Large intestine (tissue), 3 donors: ENCODE measurements at regions not wholly inside any gene's neighbourhood (a gene's known extent, or its start where the extent isn't known, plus 50 kb on each side); places are given as distances from the start of the nearest gene placed in this dataset.

Experiments
- DNase-seq, 2 donors: peaks; one replicate each; pipeline versions ENCODE4 v3.0.0 to v3.0.0-alpha.2; 2013
- H3K27ac ChIP-seq: one replicate; pipeline ENCODE4 v1.5.1; 2013; ENCODE audit warnings: low read length
- H3K27me3 ChIP-seq: 2 replicates; pipeline ENCODE4 v1.6.1; 2013; ENCODE audit warnings: low read length; ENCODE audit not compliant: control insufficient read depth, insufficient read depth
- H3K36me3 ChIP-seq: 2 replicates; pipeline ENCODE4 v1.6.1; 2013; ENCODE audit warnings: low read length; ENCODE audit not compliant: control insufficient read depth, insufficient read depth
- H3K4me1 ChIP-seq: one replicate; pipeline ENCODE4 v1.6.1; 2013; ENCODE audit warnings: low read length; ENCODE audit not compliant: control insufficient read depth, insufficient read depth
- H3K4me3 ChIP-seq: one replicate; pipeline ENCODE4 v1.5.1; 2013; ENCODE audit warnings: low read length
- H3K9me3 ChIP-seq: one replicate; pipeline ENCODE4 v1.6.1; 2013; ENCODE audit warnings: mild to moderate bottlenecking, low read depth, low read length, moderate library complexity; ENCODE audit not compliant: control insufficient read depth
- WGBS: methylation state at CpG from one replicate; pipeline ENCODE4 v1.1.5; 2013; ENCODE audit warnings: low lambda C conversion rate; ENCODE audit not compliant: insufficient coverage; 5-methylcytosine and 5-hydroxymethylcytosine counted together

GRCh38 chr22:48453171-48453570 is 1374.5 kb downstream of the BRD1 start:
- Histone ChIP-seq H3K36me3 (no peaks in the 10 kb centered on the region), H3K27me3 (peaks cover 2% of the 10 kb centered on the region), H3K27ac (no peak overlapping the region), H3K9me3 (no peaks in the 10 kb centered on the region), H3K4me1 (no peaks in the 10 kb centered on the region), H3K4me3 (no peak overlapping the region)
- no CpG with 5 or more reads among the region's 7 CpGs for WGBS
- DNase-seq = peak in 1 of 2 donors; percentile 9

GRCh38 chr22:48452766-48453165 is 1374.9 kb downstream of the BRD1 start:
- no peak overlapping the region for H3K4me3 ChIP-seq
- no peaks in the 10 kb centered on the region for H3K4me1 ChIP-seq
- no peaks in the 10 kb centered on the region for H3K36me3 ChIP-seq
- no peaks in the 10 kb centered on the region for H3K9me3 ChIP-seq
- no peak overlapping the region for H3K27ac ChIP-seq
- 70% methylated on average over 3 of the region's 10 CpGs for WGBS
- no peak for DNase-seq
- peaks cover 2% of the 10 kb centered on the region for H3K27me3 ChIP-seq

- Histone ChIP-seq H3K4me3 (no peak overlapping the region), H3K9me3 (no peaks in the 10 kb centered on the region), H3K27me3 (peaks cover 2% of the 10 kb centered on the region), H3K36me3 (no peaks in the 10 kb centered on the region), H3K4me1 (no peaks in the 10 kb centered on the region), H3K27ac (no peak overlapping the region)
- no peak for DNase-seq
- no CpG with 5 or more reads among the region's 11 CpGs for WGBS
Measured at GRCh38 chr22:48451891-48452290, 1375.8 kb downstream of the BRD1 start.

GRCh38 chr22:48450188-48450825 is 1377.4 kb downstream of the BRD1 start:
- H3K27me3 ChIP-seq = peaks cover 2% of the 10 kb centered on the region
- no peak overlapping the region for H3K27ac ChIP-seq
- no peak overlapping the region for H3K4me3 ChIP-seq
- no peak for DNase-seq
- no peaks in the 10 kb centered on the region for H3K9me3 ChIP-seq
- no CpG with 5 or more reads among the region's 13 CpGs for WGBS
- no peaks in the 10 kb centered on the region for H3K36me3 ChIP-seq
- no peaks in the 10 kb centered on the region for H3K4me1 ChIP-seq

GRCh38 chr22:48449466-48450187 is 1378.0 kb downstream of the BRD1 start:
- no peak for DNase-seq
- Histone ChIP-seq H3K9me3 (no peaks in the 10 kb centered on the region), H3K4me1 (no peaks in the 10 kb centered on the region), H3K4me3 (no peak overlapping the region), H3K27me3 (peaks cover 3% of the 10 kb centered on the region), H3K27ac (no peak overlapping the region), H3K36me3 (no peaks in the 10 kb centered on the region)
- no CpG with 5 or more reads among the region's 15 CpGs for WGBS

- no peak for DNase-seq
- no peak overlapping the region for H3K4me3 ChIP-seq
- H3K36me3 ChIP-seq = no peaks in the 10 kb centered on the region
- H3K27ac ChIP-seq = no peak overlapping the region
- H3K4me1 ChIP-seq = no peaks in the 10 kb centered on the region
- H3K9me3 ChIP-seq = no peaks in the 10 kb centered on the region
- peaks cover 6% of the 10 kb centered on the region for H3K27me3 ChIP-seq
- no CpG with 5 or more reads among the region's 7 CpGs for WGBS
Measured at GRCh38 chr22:48448821-48449220, 1378.9 kb downstream of the BRD1 start.

GRCh38 chr22:48445113-48445827 is 1382.4 kb downstream of the BRD1 start:
- no peaks in the 10 kb centered on the region for H3K4me1 ChIP-seq
- no peaks in the 10 kb centered on the region for H3K9me3 ChIP-seq
- no peak for DNase-seq
- H3K27me3 ChIP-seq = peaks cover 4% of the 10 kb centered on the region
- 100% methylated on average over 1 of the region's 17 CpGs for WGBS
- H3K27ac ChIP-seq = no peak overlapping the region
- H3K36me3 ChIP-seq = no peaks in the 10 kb centered on the region
- H3K4me3 ChIP-seq = no peak overlapping the region

- Histone ChIP-seq H3K36me3 (no peaks in the 10 kb centered on the region), H3K4me1 (no peaks in the 10 kb centered on the region), H3K27ac (no peak overlapping the region), H3K9me3 (no peaks in the 10 kb centered on the region), H3K4me3 (no peak overlapping the region), H3K27me3 (peaks cover 4% of the 10 kb centered on the region)
- DNase-seq = no peak
- WGBS = no CpG with 5 or more reads among the region's 19 CpGs
Measured at GRCh38 chr22:48444320-48445112, 1383.2 kb downstream of the BRD1 start.

- WGBS = 60% methylated on average over 1 of the region's 4 CpGs
- no peaks in the 10 kb centered on the region for H3K36me3 ChIP-seq
- no peaks in the 10 kb centered on the region for H3K4me1 ChIP-seq
- H3K4me3 ChIP-seq = no peak overlapping the region
- H3K27ac ChIP-seq = no peak overlapping the region
- peaks cover 6% of the 10 kb centered on the region for H3K27me3 ChIP-seq
- H3K9me3 ChIP-seq = no peaks in the 10 kb centered on the region
- DNase-seq = no peak
Measured at GRCh38 chr22:48443680-48444079, 1384.0 kb downstream of the BRD1 start.

- DNase-seq = no peak
- H3K4me3 ChIP-seq = no peak overlapping the region
- no CpG with 5 or more reads among the region's 8 CpGs for WGBS
- H3K27ac ChIP-seq = no peak overlapping the region
- peaks cover 7% of the 10 kb centered on the region for H3K27me3 ChIP-seq
- H3K36me3 ChIP-seq = no peaks in the 10 kb centered on the region
- H3K4me1 ChIP-seq = no peaks in the 10 kb centered on the region
- H3K9me3 ChIP-seq = no peaks in the 10 kb centered on the region
Measured at GRCh38 chr22:48442663-48443062, 1385.0 kb downstream of the BRD1 start.
